ENCODE measurements at regions not wholly inside any gene's neighbourhood (a gene's known extent, or its start where the extent isn't known, plus 50 kb on each side); places are given as distances from the start of the nearest gene placed in this dataset.

DNA sequence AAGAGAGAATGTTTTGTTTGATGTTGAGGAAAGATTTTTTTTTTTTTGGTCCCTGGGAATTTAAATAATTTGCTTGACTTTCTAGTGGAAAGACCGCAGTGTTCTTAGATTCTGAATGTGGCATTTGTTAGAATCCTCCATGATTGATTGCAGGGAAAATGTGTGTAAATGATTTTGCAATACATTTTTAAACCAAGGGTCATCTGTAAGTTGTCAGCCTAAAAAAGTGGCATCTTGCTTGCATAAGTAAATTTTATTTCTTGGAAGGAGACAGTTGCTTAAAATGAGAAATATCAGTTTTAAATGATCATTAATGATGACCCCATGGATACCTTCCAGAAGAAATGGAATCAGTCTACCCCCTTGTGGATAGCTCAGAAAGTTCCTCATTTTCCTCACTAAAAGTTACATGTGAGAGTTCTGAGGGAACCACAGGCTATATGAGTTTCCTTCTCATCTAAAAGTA, 105.1 kb upstream of the SLC25A48 start:
- Histone ChIP-seq H3K4me1 (no peaks in the 10 kb centered on the region), H3K79me2 (no peaks in the 10 kb centered on the region), H3K27me3 (ENCODE audit: control insufficient read depth, insufficient read depth, low read length) (no peaks in the 10 kb centered on the region), H3K4me2 (ENCODE audit: low read length) (no peak overlapping the region), H3K9me3 (ENCODE audit: control insufficient read depth, low read length) (no peaks in the 10 kb centered on the region), H3K27ac (no peak overlapping the region), H2AFZ (no peak overlapping the region), H3K9ac (no peak overlapping the region), H3K36me3 (ENCODE audit: control insufficient read depth, insufficient read depth, low read length) (no peaks in the 10 kb centered on the region), H3K4me3 (ENCODE audit: low read depth, low read length) (no peak overlapping the region)
- TF ChIP-seq, protein P1, sequence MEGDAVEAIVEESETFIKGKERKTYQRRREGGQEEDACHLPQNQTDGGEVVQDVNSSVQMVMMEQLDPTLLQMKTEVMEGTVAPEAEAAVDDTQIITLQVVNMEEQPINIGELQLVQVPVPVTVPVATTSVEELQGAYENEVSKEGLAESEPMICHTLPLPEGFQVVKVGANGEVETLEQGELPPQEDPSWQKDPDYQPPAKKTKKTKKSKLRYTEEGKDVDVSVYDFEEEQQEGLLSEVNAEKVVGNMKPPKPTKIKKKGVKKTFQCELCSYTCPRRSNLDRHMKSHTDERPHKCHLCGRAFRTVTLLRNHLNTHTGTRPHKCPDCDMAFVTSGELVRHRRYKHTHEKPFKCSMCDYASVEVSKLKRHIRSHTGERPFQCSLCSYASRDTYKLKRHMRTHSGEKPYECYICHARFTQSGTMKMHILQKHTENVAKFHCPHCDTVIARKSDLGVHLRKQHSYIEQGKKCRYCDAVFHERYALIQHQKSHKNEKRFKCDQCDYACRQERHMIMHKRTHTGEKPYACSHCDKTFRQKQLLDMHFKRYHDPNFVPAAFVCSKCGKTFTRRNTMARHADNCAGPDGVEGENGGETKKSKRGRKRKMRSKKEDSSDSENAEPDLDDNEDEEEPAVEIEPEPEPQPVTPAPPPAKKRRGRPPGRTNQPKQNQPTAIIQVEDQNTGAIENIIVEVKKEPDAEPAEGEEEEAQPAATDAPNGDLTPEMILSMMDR (IDR thresholded peaks at IDR 0.05): no peak

DNA sequence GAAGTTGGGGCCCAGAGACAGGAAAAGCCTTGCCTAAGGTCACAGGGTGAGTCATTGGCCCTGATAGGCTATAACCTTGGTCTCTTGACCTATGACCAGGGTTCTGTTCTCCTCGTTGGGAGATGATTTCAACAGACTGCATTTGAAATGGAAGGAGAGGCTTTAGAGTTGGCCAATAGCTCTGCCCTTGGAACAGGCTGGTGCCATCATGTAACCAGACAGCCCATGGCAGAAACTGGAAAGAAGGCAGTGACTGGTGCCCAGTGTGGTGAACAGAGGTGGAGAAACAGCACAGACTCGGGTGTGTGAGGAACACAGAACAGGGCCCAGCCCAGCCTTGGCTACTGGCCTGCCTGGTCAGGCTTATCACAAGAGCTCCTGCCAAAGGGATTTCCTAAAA, 109.8 kb upstream of the SLC25A48 start:
- TF ChIP-seq, protein P1 (IDR thresholded peaks at IDR 0.05): no peak
- no peak overlapping the region for H2AFZ ChIP-seq
- H3K79me2 ChIP-seq: no peaks in the 10 kb centered on the region
- no peak overlapping the region for H3K27ac ChIP-seq
- H3K9ac ChIP-seq: no peak overlapping the region
- no peaks in the 10 kb centered on the region for H3K27me3 ChIP-seq (ENCODE audit: control insufficient read depth, insufficient read depth, low read length)
- H3K9me3 ChIP-seq (ENCODE audit: control insufficient read depth, low read length): no peaks in the 10 kb centered on the region
- H3K36me3 ChIP-seq (ENCODE audit: control insufficient read depth, insufficient read depth, low read length): no peaks in the 10 kb centered on the region
- no peak overlapping the region for H3K4me2 ChIP-seq (ENCODE audit: low read length)
- no peak overlapping the region for H3K4me3 ChIP-seq (ENCODE audit: low read depth, low read length)
- no peaks in the 10 kb centered on the region for H3K4me1 ChIP-seq

DNA sequence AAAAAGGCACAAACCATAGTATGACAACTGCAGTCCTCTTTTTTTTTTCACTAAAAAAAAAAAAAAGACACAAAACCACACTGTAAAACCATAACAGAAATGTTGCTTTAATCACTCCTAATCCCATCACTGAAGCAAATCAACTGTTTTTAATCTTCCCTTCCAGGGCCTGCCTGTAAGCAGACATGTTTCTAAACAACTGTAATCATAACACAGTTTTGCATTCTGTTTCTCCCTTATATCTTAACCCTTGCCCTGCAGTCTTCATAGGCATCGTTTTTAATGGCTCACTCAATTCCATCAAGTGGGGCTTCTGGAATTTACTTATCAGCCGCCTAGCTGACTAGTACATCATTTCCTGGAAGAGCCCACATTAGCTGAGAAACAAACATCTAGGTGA, 111.0 kb upstream of the SLC25A48 start:
- no peaks in the 10 kb centered on the region for H3K4me1 ChIP-seq
- H3K4me3 ChIP-seq (ENCODE audit: low read depth, low read length): no peak overlapping the region
- H3K4me2 ChIP-seq (ENCODE audit: low read length): no peak overlapping the region
- H3K9ac ChIP-seq: no peak overlapping the region
- H3K79me2 ChIP-seq: no peaks in the 10 kb centered on the region
- no peaks in the 10 kb centered on the region for H3K9me3 ChIP-seq (ENCODE audit: control insufficient read depth, low read length)
- no peaks in the 10 kb centered on the region for H3K27me3 ChIP-seq (ENCODE audit: control insufficient read depth, insufficient read depth, low read length)
- no peak overlapping the region for H3K27ac ChIP-seq
- TF ChIP-seq, protein P1 (IDR thresholded peaks at IDR 0.05): no peak
- H3K36me3 ChIP-seq (ENCODE audit: control insufficient read depth, insufficient read depth, low read length): no peaks in the 10 kb centered on the region
- no peak overlapping the region for H2AFZ ChIP-seq

DNA sequence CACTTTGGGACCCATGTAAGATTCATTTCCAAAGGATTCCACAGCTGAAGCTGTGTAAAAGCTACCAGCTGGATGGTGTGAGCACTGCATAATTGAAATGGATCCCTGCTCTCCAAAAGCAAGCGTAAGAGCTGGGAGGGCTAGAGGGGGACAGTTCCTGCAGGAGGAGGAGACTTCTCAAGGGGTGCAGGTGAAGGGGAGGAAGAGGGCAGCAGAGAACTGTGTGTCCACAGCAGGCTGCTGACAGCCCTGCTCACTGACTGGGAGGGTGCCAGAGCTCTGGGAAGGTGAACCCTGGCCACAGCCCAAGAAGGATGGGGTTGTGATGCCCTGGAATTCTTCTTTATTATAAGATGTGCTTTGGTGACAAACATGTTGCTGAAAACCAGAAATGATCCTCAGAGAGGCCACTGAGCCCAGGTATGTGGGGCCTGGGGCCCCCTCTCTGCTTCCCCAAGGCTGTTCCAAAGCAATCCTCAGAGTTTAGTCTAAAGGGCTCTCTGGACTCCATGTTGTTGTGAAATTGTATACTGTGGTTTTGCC, 112.8 kb upstream of the SLC25A48 start:
- TF ChIP-seq, protein P1 (IDR thresholded peaks at IDR 0.05): no peak
- Histone ChIP-seq H3K79me2 (no peaks in the 10 kb centered on the region), H3K27me3 (ENCODE audit: control insufficient read depth, insufficient read depth, low read length) (no peaks in the 10 kb centered on the region), H3K9ac (no peak overlapping the region), H3K4me1 (no peaks in the 10 kb centered on the region), H2AFZ (no peak overlapping the region), H3K36me3 (ENCODE audit: control insufficient read depth, insufficient read depth, low read length) (no peaks in the 10 kb centered on the region), H3K4me2 (ENCODE audit: low read length) (no peak overlapping the region), H3K27ac (no peak overlapping the region), H3K4me3 (ENCODE audit: low read depth, low read length) (no peak overlapping the region), H3K9me3 (ENCODE audit: control insufficient read depth, low read length) (no peaks in the 10 kb centered on the region)

DNA sequence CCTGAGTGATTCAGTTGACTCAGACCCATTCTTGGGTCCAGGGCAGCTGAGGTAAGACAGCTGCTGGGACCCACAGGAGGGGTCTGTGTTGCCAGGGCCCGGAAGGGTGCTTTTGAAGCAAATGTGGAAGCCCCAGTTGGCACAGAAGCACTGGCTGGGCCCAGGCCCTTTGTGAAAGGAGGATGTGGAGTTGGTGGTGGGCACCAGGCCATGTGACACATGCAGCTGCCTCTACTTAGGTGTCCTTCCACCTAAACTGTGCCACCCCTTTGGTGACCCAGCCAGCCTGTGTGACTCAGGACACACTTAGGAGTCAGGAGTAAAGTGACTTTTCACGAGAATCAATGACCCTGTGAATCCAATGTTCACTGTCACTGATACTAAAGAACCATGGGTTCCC, 114.3 kb upstream of the SLC25A48 start:
- no peak overlapping the region for H3K4me3 ChIP-seq (ENCODE audit: low read depth, low read length)
- H3K9me3 ChIP-seq (ENCODE audit: control insufficient read depth, low read length): no peaks in the 10 kb centered on the region
- H3K4me1 ChIP-seq: no peaks in the 10 kb centered on the region
- no peak overlapping the region for H3K4me2 ChIP-seq (ENCODE audit: low read length)
- H2AFZ ChIP-seq: no peak overlapping the region
- no peaks in the 10 kb centered on the region for H3K79me2 ChIP-seq
- H3K27ac ChIP-seq: no peak overlapping the region
- no peaks in the 10 kb centered on the region for H3K27me3 ChIP-seq (ENCODE audit: control insufficient read depth, insufficient read depth, low read length)
- H3K36me3 ChIP-seq (ENCODE audit: control insufficient read depth, insufficient read depth, low read length): no peaks in the 10 kb centered on the region
- H3K9ac ChIP-seq: no peak overlapping the region
- TF ChIP-seq, protein P1 (IDR thresholded peaks at IDR 0.05): no peak

Measured in parathyroid adenoma (tissue), 2 donors.